Ovary (tissue), 7 donors: ENCODE measurements at regions not wholly inside any gene's neighbourhood (a gene's known extent, or its start where the extent isn't known, plus 50 kb on each side); places are given as distances from the start of the nearest gene placed in this dataset.

Source experiments
- DNase-seq, 5 donors: peaks; one replicate each; pipeline ENCODE4 v3.0.0-alpha.2; 2019 to 2020
- H3K27ac ChIP-seq, 2 donors: fragments of 200-600 bp; one replicate each; pipeline versions ENCODE4 v1.5.1 to v1.8.0; 2019 to 2022
- H3K27me3 ChIP-seq: fragments of 200-600 bp; one replicate; pipeline ENCODE4 v1.8.0; 2022
- H3K36me3 ChIP-seq: fragments of 200-600 bp; sonication (generic); one replicate; pipeline ENCODE4 v1.5.1; 2019
- H3K4me1 ChIP-seq: one replicate; pipeline ENCODE4 v1.8.1; 2013; ENCODE audit warnings: mild to moderate bottlenecking, moderate library complexity; ENCODE audit not compliant: insufficient read depth
- H3K4me3 ChIP-seq: fragments of 200-600 bp; sonication (generic); one replicate; pipeline ENCODE4 v1.5.1; 2017
- H3K9me3 ChIP-seq, 2 donors: fragments of 200-600 bp in 1 of 2; sonication (generic) in 1 of 2; one replicate each; pipeline versions ENCODE4 v1.5.1 to v1.8.1; 2013 to 2019; ENCODE audit warnings: mild to moderate bottlenecking in 1 of 2, moderate library complexity in 1 of 2
- CTCF ChIP-seq, 3 donors: fragments of 450-650 bp in 2 of 3; fragments of 200-600 bp in 1 of 3; IDR thresholded peaks; one replicate each; pipeline versions ENCODE4 v1.5.1 to v1.8.0; 2016 to 2022; ENCODE audit warnings: antibody characterized with exemption in 3 of 3, mild to moderate bottlenecking in 1 of 3
- EP300 ChIP-seq: sonication (generic); formaldehyde crosslinking; IDR thresholded peaks from one replicate; pipeline ENCODE4 v1.6.1; 2017; ENCODE audit warnings: antibody characterized with exemption
- POLR2A ChIP-seq: fragments of 450-650 bp; IDR thresholded peaks from one replicate; pipeline ENCODE4 v1.6.1; 2017; ENCODE audit warnings: antibody characterized with exemption, mild to moderate bottlenecking, moderate library complexity
- WGBS, 3 donors: extraction: QIAGEN DNeasy Blood & Tissue Kit in 1 of 3; methylation state at CpG; one replicate each; pipeline versions ENCODE4 v1.1.5 to v1.1.7; 2013 to 2017; 5-methylcytosine and 5-hydroxymethylcytosine counted together
- intact Hi-C, 4 donors: fragments of 100-400 bp; cut with DNase I; formaldehyde crosslinking; loops; one replicate each; pipeline versions ENCODE4 v1.11.0 to v1.15.1; 2022 to 2023
- donor health status: DM: no; HTN: no; CAD: no; lungs with moderate emphysema.
- donor health status: DM: no; HTN: no; CAD: no.
- donor health status: Bipolar disorder and iron deficiency.
- donor health status: DM: no; HTN: no; CAD: no.
- donor health status: DM: yes; HTN: yes; CAD: no.

- Histone ChIP-seq H3K4me3 (no peak overlapping the region), H3K9me3 (no peaks in the 10 kb centered on the region), H3K27ac (no peak overlapping the region), H3K36me3 (no peaks in the 10 kb centered on the region), H3K27me3 (no peaks in the 10 kb centered on the region), H3K4me1 (no peaks in the 10 kb centered on the region)
- no peak for TF ChIP-seq EP300
- TF ChIP-seq CTCF (IDR thresholded peaks at IDR 0.05): no peak
- TF ChIP-seq POLR2A: no peak
- WGBS, 3 donors: 92 to 93% (median 92%) methylated on average over 6 of the region's 6 CpGs
- no peak for DNase-seq
- intact Hi-C loops: no loop called here
Measured at GRCh38 chr10:36026656-36027390, 384.7 kb upstream of the FZD8 start.

GRCh38 chr10:36026081-36026480 lies 384.0 kb upstream of the FZD8 start:
- TF ChIP-seq EP300 (no peak), POLR2A (no peak), CTCF (IDR thresholded peaks at IDR 0.05) (no peak)
- Histone ChIP-seq H3K9me3 (no peaks in the 10 kb centered on the region), H3K27ac (no peak overlapping the region), H3K4me1 (no peaks in the 10 kb centered on the region), H3K4me3 (no peak overlapping the region), H3K36me3 (no peaks in the 10 kb centered on the region), H3K27me3 (no peaks in the 10 kb centered on the region)
- 89 to 93% (median 92%) methylated on average over 6 of the region's 6 CpGs for WGBS, 3 donors
- intact Hi-C loops: no loop called here
- no peak for DNase-seq

- no peaks in the 10 kb centered on the region for H3K4me1 ChIP-seq
- intact Hi-C loops: no loop called here
- H3K27me3 ChIP-seq: no peaks in the 10 kb centered on the region
- H3K36me3 ChIP-seq: no peaks in the 10 kb centered on the region
- H3K4me3 ChIP-seq: no peak overlapping the region
- no peak for TF ChIP-seq EP300
- no peak for TF ChIP-seq POLR2A
- TF ChIP-seq CTCF (IDR thresholded peaks at IDR 0.05): no peak
- H3K9me3 ChIP-seq: no peaks in the 10 kb centered on the region
- no peak for DNase-seq
- no peak overlapping the region for H3K27ac ChIP-seq
Measured at GRCh38 chr10:36023939-36024338, 381.8 kb upstream of the FZD8 start.

- intact Hi-C loops: no loop called here
- Histone ChIP-seq H3K9me3 (no peaks in the 10 kb centered on the region), H3K36me3 (no peaks in the 10 kb centered on the region), H3K27ac (no peak overlapping the region), H3K27me3 (no peaks in the 10 kb centered on the region), H3K4me1 (no peaks in the 10 kb centered on the region), H3K4me3 (no peak overlapping the region)
- 0 to 19% (median 0%) methylated on average over 1 of the region's 1 CpG for WGBS, 3 donors
- TF ChIP-seq EP300 (no peak), CTCF (IDR thresholded peaks at IDR 0.05) (no peak), POLR2A (no peak)
- no peak for DNase-seq
Measured at GRCh38 chr10:36021096-36021495, 379.0 kb upstream of the FZD8 start.
